Neural cell (in vitro differentiated cells): ENCODE measurements at regions not wholly inside any gene's neighbourhood (a gene's known extent, or its start where the extent isn't known, plus 50 kb on each side); places are given as distances from the start of the nearest gene placed in this dataset.
A peak's percentile ranks its signal among the peaks of the same experiment; 100 is the strongest.
"Not testable (repeated sequence)": the region's sequence is repeated elsewhere in the genome, so short reads cannot be mapped to it uniquely, and the experiment has no call there.

ENCODE experiments used
- H2AFZ ChIP-seq: fragments of 200-600, 300-800 bp; sonication (generic), shearing (Covaris generic); 2 replicates; pipeline ENCODE4 v1.6.0; 2014; ENCODE audit warnings: low read depth, mild to moderate bottlenecking, antibody characterized with exemption, low read length, moderate library complexity
- H3F3A ChIP-seq: fragments of 200-600 bp; shearing (Covaris generic); 2 replicates; pipeline ENCODE4 v1.6.1; 2016; ENCODE audit warnings: mild to moderate bottlenecking, moderate library complexity, mixed read lengths, antibody characterized with exemption, low read length; ENCODE audit not compliant: insufficient read depth, poor library complexity, severe bottlenecking
- H3K27ac ChIP-seq: fragments of 200-600, 300-800 bp; sonication (generic), shearing (Covaris generic); 2 replicates; pipeline ENCODE4 v1.5.1; 2014; ENCODE audit warnings: mild to moderate bottlenecking, low read length, moderate library complexity
- H3K27me3 ChIP-seq: fragments of 300-800, 200-600 bp; sonication (generic), shearing (Covaris generic); 2 replicates; pipeline ENCODE4 v1.6.0; 2014; ENCODE audit warnings: mild to moderate bottlenecking, low read depth, low read length, moderate library complexity; ENCODE audit not compliant: insufficient read depth
- H3K36me3 ChIP-seq: fragments of 300-800, 200-600 bp; sonication (generic), shearing (Covaris generic); 2 replicates; pipeline ENCODE4 v1.5.1; 2014; ENCODE audit warnings: mild to moderate bottlenecking, antibody characterized with exemption, low read length, moderate library complexity; ENCODE audit not compliant: insufficient read depth
- H3K4me2 ChIP-seq: fragments of 300-800, 200-600 bp; sonication (generic), shearing (Covaris generic); 2 replicates; pipeline ENCODE4 v1.6.0; 2014; ENCODE audit warnings: mild to moderate bottlenecking, low read length
- H3K4me3 ChIP-seq: fragments of 300-800, 200-600 bp; sonication (generic), shearing (Covaris generic); 2 replicates; pipeline ENCODE4 v1.5.1; 2014; ENCODE audit warnings: mild to moderate bottlenecking, low read length, moderate library complexity
- H3K79me2 ChIP-seq: fragments of 200-600 bp; shearing (Covaris generic); replicated peaks from 2 replicates; pipeline ENCODE4 v1.6.0; 2014; ENCODE audit warnings: mild to moderate bottlenecking, low read length, moderate library complexity; ENCODE audit not compliant: insufficient read depth
- H3K9ac ChIP-seq: fragments of 300-800, 200-600 bp; sonication (generic), shearing (Covaris generic); 2 replicates; pipeline ENCODE4 v1.6.1; 2016; ENCODE audit warnings: mild to moderate bottlenecking, low read length, mixed read lengths
- H3K9me2 ChIP-seq: fragments of 200-600 bp; shearing (Covaris generic); 2 replicates; pipeline ENCODE4 v1.6.1; 2016; ENCODE audit warnings: mild to moderate bottlenecking, low read length, mixed read lengths; ENCODE audit not compliant: insufficient read depth
- H3K9me3 ChIP-seq: fragments of 200-600, 300-800 bp; sonication (generic), shearing (Covaris generic); 2 replicates; pipeline ENCODE4 v1.6.1; 2016; ENCODE audit warnings: mild to moderate bottlenecking, mixed run types, low read length, moderate library complexity, mixed read lengths
- H4K20me1 ChIP-seq: fragments of 200-600 bp; shearing (Covaris generic); 2 replicates; pipeline ENCODE4 v1.6.1; 2016; ENCODE audit warnings: mild to moderate bottlenecking, mixed run types; ENCODE audit not compliant: insufficient read depth

- H3K27me3 ChIP-seq, H2AFZ ChIP-seq, H3K27ac ChIP-seq, H3K4me3 ChIP-seq, H4K20me1 ChIP-seq, H3K4me2 ChIP-seq, H3K9ac ChIP-seq, H3K9me3 ChIP-seq, H3F3A ChIP-seq, H3K36me3 ChIP-seq, H3K79me2 ChIP-seq, H3K9me2 ChIP-seq: not testable (repeated sequence)
These were observed 150.6 kb upstream of the ANKRD20A1 start for GRCh38 chr9:67708109-67708508.

DNA sequence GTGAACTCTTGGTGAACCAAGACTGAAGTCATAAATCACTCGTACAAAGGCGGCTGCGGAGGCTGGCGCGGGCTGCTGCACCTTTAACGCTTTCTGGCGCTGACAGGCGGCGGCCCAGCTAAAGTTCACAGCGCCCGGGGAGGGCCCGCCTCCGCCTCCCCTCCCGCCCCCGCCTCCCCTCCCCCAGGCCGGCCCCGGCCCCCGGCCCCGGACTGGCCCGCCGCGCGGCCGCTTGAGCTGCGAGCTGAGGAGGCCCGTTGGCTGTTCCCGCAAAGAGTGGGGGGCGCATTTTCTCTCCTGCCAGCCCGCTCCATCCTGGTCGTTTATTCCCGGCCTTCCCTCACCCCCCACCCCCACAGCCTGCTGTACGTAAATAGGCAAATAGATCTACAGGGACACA lies 147.3 kb upstream of the ANKRD20A1 start:
- H3K27ac ChIP-seq, H2AFZ ChIP-seq, H3K36me3 ChIP-seq: not testable (repeated sequence)

DNA sequence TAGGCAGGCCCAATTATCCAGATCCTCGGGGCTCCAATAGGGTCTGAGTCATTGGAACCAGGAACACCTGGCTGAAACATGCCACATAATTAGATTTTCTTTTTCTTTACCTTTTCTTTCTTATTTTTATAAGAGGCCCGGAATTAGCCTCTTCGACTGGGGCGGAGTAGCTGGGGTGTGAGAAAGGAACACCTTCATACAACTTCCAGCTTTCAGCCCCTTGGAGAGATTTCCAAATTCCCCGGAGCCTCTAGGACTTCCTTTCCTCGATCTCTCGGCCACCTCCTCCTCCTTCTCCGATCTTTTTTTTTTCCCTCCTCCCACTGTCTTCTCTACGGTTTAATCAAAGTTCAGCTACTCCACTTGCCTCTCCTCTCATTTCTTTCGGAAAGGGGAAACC lies 146.8 kb upstream of the ANKRD20A1 start:
- H3K27me3 ChIP-seq, H3F3A ChIP-seq, H4K20me1 ChIP-seq, H3K9me3 ChIP-seq, H3K9me2 ChIP-seq, H3K4me3 ChIP-seq, H3K4me2 ChIP-seq, H3K9ac ChIP-seq, H3K36me3 ChIP-seq, H3K79me2 ChIP-seq, H2AFZ ChIP-seq, H3K27ac ChIP-seq: not testable (repeated sequence)

More for the DNA sequence above, 147.3 kb upstream of the ANKRD20A1 start:
- H3K9me2 ChIP-seq, H3K9ac ChIP-seq, H3K79me2 ChIP-seq, H3F3A ChIP-seq, H3K4me3 ChIP-seq, H3K9me3 ChIP-seq, H3K27me3 ChIP-seq, H3K4me2 ChIP-seq, H4K20me1 ChIP-seq: not testable (repeated sequence)

DNA sequence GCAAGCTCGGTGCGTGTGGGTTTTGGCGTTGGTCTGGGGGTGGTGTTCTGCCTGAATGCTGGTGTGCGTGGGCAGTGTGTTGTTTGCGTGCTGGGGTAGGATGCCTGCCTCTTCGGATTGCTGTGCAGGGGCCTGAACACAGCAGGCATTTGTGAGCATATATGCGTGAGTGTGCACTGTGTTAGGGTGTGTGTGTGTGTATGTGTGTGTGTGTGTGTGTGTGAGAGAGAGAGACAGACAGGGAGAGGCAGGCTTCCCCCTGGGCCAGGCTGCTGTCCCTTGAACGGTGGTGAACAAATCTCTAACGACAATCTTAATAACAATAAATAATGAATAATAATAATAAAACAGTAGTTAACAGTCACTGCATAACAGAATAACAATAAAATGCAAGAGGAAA lies 145.8 kb upstream of the ANKRD20A1 start:
- not testable (repeated sequence) for H3K9me3 ChIP-seq, H3K27me3 ChIP-seq, H3F3A ChIP-seq, H3K36me3 ChIP-seq, H3K79me2 ChIP-seq, H3K9ac ChIP-seq, H3K9me2 ChIP-seq, H3K4me2 ChIP-seq, H2AFZ ChIP-seq, H4K20me1 ChIP-seq, H3K27ac ChIP-seq, H3K4me3 ChIP-seq

DNA sequence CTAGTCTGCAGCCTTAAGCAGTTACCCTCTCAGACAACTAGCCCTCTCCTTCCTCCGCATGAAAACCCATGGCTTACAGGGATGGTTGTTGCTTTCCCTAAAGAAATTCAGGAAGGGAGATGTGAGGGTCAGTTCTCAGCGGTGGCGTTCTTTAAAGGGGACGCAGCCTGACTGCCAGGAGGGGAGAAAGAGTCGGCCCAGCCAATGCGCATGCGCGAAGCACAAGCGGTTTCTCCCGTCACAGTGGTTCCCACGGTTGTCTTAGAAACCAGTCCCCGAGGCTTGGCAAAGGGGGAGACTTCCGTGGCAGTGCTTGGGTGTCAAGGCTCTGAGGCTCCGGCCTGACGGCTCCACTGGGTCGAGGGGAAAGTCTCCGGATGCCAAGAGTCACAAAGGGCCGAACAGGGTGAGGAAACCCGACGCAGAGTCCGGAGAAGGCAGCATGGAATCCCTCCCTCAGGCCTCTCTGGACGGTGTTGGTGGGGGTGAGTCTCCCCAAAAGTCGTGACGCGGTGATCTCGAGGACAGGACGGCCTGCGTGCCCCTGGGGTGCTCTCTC lies 140.8 kb upstream of the ANKRD20A1 start:
- not testable (repeated sequence) for H3K4me2 ChIP-seq, H3K9ac ChIP-seq, H2AFZ ChIP-seq, H4K20me1 ChIP-seq, H3K27me3 ChIP-seq, H3K4me3 ChIP-seq, H3K79me2 ChIP-seq, H3K27ac ChIP-seq, H3F3A ChIP-seq, H3K9me3 ChIP-seq, H3K36me3 ChIP-seq, H3K9me2 ChIP-seq

GRCh38 chr9:67720491-67720890 lies 138.2 kb upstream of the ANKRD20A1 start:
- H3F3A ChIP-seq, H4K20me1 ChIP-seq, H2AFZ ChIP-seq, H3K27me3 ChIP-seq, H3K27ac ChIP-seq, H3K36me3 ChIP-seq, H3K9me3 ChIP-seq, H3K4me2 ChIP-seq, H3K4me3 ChIP-seq, H3K9me2 ChIP-seq, H3K9ac ChIP-seq, H3K79me2 ChIP-seq: not testable (repeated sequence)

DNA sequence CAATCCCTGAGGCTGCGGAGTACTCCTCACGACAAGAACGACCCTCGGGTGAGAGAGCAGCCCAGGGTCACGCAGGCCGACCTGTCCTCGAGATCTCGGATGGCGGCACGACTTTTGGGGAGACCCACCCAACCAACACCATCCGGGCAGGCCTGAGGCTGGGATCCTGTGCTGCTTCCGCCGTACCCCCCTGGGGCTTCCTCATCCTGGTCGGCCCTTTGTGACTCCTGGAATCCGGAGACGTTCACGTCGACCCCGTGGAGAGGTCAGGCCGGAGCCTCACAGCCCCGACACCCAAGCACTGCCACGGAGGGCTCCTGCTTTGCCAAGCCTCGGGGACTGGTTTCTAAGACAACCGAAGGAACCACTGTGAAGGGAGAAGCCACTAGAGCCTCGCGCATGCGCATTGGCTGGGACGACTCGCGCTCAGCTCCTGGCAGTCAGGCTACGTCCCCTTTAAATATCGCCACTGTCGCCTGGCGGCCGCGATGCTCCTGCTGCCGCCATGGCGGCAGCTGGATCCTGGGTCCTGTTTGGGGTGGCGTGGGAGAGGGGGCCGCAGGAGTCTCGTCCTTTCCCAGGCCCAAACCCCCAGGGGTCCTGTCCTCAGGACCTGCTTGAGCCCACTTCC lies 136.2 kb upstream of the ANKRD20A1 start:
- not testable (repeated sequence) for H3K36me3 ChIP-seq, H3K9ac ChIP-seq, H3K27ac ChIP-seq, H3K4me2 ChIP-seq, H3K9me2 ChIP-seq, H3K4me3 ChIP-seq, H3K9me3 ChIP-seq, H4K20me1 ChIP-seq, H3F3A ChIP-seq, H3K79me2 ChIP-seq, H3K27me3 ChIP-seq, H2AFZ ChIP-seq

DNA sequence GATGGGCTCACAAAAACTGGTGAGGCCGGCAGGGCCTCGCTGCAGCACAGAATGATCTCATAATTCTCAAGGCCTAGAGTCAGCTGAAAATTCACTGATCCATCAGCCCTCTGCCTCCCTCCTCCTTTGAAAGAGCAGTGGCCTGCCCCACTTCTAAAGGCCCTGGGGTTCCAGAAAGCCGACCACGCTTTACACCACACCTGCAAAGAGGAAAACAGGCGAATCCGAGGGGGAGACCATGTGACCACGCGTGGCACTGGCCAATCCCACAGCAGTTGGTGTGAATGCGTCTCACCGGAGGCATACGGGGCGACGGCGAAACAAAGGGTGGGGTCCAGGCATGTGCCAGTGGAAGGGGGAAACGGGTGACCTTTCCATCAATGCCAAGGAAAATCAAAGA lies 135.5 kb upstream of the ANKRD20A1 start:
- not testable (repeated sequence) for H3F3A ChIP-seq, H3K9me2 ChIP-seq, H2AFZ ChIP-seq, H3K36me3 ChIP-seq, H4K20me1 ChIP-seq, H3K9me3 ChIP-seq, H3K27me3 ChIP-seq, H3K79me2 ChIP-seq, H3K4me2 ChIP-seq, H3K27ac ChIP-seq, H3K9ac ChIP-seq
- peak overlapping the region; percentile 42 for H3K4me3 ChIP-seq
